ENCODE measurements at regions not wholly inside any gene's neighbourhood (a gene's known extent, or its start where the extent isn't known, plus 50 kb on each side); places are given as distances from the start of the nearest gene placed in this dataset.

DNA sequence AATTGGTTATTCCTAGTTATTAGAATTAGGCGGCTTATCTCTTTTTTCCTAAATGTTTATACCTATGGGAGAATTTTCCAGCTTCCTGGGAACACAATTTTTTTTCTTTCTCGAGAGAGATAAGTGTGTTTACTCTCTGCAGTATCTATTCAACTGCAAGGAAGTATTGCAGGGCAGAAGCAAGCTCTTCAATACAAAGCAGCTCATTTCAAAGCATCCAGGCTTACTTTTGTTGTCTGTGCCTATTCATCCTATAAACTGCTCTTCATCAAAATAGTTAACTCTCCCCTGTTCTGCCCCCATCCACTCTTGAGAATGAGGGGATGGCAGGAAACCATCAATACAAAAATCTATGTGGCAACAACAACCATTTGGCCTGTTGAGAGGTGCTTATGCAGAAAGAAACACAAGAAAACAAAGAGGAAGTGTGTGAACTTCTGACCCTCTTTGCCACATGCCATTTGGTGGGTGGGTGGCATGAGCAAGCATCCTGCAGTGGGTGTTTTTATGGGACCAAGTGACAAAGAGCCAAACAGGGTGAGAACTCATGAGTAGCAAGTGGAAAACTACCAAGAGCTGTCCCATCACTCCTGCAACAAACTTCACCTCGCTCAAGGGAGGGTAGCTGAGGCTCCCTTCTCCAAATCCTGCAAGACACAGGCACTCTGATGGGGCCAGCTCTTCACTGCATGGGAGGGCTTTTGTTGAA, 50.6 kb upstream of the MRPS6 start:
- peak; percentile 23 for DNase-seq

DNA sequence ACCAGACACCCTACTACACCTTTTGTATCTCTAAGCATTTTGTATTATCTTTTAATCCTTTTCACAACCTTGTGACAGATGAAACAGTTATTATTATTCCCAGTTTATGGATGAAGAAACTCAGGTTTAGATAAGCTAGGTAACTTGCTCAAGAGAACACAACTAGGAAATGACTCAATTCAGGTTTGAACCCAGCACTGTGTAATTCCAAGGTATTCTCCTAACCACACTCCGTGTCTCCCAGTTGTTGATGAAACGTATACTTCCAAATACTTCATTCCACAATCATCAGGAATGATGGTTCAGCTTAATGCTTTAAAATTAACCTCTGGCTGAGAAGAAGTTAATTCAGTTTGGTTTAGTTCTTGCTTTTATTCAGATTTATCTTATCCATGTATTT, 51.7 kb upstream of the MRPS6 start:
- DNase-seq, result no peak

DNA sequence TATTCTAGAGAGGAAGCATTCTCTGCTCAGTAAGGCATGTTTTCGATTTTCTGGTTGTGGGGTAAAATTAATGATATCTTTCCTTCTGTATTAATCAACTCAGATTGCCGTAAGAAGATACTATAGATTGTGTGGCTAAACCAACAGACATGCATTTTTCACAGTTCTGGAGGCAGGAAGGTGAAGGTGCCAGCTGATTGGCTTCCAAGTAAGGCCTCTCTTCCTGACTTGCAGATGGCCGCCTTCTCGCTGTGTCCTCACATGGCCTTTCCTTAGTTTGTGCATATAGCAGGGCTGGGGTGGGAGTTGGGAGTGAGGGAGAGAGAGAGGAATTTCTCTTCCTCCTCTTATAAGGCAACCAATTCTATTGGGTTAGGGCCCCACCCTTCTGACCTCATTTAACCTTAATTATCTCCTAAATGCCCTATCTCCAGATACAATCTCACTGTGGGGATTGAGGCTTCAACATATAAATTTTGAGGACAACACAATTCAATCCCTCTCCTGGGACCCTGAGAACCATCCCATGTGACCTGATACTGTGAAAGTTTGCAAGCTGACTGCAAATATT, 52.3 kb upstream of the MRPS6 start:
- DNase-seq, result no peak

DNA sequence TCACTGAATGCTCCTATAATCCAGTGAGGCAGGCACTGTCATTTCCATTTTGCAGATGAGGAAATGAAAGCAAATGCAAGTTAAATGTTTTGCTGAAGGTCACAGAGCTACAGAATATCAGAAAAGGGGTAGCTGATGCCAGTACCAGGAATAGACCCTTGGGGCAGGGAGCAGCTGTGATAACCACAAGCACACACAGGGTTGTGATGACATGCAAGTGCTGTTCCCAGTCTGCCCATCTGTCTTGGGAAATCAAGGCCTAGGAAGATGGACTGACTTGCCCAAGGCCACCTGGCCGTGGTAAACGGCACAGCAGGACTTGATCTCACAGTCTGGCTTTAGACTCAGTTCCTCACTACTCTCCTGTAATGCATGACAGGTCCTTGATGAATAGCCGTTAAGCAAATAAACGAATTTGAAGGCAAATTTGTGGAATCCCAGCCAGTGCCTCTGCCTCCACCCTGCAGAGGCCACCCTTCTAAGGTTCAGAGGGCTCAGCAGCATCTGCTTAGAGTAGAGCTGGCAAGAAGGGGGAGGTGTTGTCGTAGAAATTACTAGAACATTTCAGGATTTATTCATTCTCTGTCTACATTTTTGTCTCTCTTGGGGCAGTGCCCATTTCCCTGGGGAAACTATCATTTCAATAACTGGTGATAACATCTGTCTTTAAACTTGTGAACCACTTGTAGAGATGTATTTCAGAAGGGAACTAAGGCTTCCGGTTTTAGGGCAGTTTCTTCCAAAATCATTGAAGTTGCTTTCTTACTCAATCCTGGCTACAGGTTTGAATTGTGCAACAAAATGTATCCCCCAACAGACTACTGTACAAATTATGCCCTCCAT, 53.2 kb upstream of the MRPS6 start:
- no peak for DNase-seq

DNA sequence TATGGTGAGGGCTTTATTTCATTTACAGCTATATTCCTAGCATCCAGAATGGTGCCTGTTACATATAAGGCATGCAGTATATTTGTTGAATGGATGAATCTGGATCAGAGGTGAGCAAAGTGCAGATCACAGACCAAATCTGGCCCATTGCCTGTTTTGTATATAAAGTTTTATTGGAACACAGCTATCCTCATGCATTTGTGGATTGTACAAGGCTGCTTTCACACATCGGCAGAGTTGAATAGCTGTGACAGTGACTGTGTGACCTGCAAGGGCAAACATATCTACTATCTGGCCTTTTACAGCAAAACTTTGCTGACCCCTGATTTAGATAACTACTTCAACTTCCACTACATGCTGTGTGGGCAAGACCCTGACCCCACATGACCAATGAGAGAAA, 54.0 kb upstream of the MRPS6 start:
- no peak for DNase-seq

DNA sequence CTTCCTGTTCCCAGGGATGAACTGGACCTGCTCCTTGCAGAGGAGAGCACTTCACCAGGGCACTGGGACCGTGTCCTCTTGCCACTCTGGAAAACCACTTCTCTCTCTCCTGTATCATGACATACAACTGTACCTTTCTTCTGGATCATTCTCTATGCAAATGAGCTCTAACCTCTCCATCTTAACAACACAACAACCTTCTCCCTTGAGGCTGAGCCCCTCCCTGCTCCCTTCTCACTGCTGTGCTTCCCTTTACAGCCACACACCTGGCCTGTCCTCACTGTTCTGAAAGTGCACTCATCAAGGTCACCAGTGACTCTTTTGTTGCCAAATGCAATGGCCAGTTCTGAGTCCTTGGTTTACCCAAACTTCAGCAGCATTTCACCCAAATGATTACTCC, 54.5 kb upstream of the MRPS6 start:
- no peak for DNase-seq

DNA sequence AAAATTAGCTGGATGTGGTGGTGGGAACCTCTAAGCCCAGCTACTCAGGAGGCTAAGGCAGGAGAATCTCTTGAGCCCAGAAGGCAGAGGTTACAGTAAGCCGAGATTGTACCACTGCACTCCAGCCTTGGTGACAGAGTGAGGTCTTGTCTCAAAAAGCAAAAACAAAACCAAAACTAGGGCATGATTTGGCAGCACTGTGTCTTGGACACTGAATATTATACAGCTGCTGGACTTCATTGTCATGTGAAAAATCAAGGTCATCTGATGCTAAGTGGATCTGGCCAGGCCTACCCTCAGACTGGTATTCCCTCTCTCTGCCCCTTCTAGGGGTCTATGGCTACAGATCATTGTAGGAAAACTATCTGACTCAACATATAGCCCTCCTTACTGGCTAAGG, 55.2 kb upstream of the MRPS6 start:
- DNase-seq, result no peak

DNA sequence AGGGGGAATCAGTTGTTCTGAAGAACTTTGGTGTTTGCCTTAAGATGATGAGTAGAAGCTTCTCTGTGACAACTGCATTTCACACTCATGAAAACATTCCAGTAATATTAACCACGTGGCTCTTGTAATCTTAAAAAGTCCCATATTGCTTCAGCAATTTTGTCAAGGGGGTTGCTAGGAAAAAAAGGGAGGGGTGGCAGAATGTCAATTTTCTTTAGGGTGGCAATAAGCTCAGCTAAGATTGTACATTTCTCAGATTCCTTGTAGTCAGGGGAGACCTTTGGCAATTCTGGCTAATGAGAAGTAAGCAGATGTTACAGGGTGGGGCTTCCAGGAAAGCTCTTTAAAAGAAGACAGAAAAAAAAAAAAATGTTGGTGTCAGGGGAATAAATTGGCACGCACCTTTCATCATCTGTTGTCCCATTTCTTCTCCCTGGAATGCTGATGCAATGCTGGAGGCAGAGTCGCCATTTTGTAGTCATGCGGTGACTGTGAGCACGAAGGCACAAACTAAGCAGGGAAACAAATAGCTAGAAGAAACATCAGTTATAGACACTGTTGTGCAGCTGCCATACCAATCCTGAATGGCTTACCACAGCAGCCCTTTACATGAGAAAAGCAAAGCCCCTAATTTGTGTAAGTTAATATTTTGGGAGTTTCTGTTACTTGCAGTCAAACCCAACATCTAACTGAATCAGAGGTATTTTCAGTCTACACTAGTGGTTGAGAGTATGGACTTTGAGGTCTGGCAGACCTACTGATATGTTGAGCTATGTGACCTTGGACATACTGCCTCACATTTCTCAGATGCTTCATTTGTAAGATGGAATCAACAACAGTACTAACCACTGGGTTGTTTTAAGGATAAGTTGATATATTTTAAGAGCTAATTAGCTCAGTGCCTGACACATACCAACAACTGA, 56.1 kb upstream of the MRPS6 start:
- no peak for DNase-seq

DNA sequence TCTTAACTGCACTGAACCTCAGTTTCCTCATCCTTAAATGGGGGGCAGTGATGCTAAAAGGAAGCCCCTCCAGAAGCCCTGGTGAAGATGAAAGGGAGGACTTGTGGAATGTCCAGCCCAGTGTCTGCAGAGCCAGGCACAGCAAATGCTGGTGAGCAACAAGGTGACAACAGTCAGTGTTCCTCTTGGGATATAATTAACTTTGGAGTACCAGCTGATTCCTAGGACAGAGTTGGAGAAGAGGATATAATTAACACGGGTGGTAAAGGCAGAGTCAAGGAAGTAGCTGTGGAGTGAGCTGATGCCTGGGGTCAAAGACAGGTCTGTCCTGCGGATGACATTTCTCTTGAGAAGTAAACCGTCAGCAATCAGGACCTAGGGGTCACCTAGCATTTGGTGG, 60.7 kb upstream of the MRPS6 start:
- no peak for DNase-seq

DNA sequence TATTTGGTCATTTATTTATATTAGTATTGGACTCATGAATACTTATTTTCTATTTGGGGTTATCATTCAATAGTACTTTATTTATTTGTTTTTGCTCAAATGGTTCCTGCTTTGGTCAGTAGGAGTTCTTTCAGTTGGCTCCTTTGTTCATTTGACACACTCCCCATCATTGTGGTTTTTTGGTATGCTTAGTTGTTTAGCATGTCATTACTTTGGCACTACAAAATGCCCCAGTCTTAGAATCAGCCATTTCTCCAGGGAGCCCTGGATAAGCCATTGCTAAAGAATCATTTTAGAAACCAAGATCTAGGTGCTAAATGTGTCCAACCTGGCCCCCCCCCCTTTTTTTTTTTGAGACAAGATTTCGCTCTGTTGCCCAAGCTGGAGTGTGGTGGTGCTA, 61.7 kb upstream of the MRPS6 start:
- no peak for DNase-seq

DNA sequence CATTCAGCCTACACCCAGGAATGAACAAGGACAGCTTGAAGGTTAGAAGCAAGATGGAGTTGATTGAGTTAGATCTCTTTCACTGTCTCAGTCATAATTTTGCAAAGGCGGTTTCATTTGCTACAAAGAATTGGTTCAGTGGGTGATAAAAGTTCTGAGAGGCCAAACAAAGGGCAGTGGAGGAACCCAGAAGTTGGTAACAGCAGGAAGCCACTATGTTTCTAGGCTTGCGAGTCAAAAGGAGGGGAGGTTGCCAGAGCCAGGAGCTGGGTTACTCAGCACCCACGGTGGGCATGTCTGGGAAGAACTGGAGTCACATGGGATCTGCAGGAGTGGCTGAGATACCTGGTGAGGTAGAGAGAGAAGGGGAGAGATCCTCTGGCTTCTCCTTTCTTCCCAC, 64.2 kb upstream of the MRPS6 start:
- no peak for DNase-seq

DNA sequence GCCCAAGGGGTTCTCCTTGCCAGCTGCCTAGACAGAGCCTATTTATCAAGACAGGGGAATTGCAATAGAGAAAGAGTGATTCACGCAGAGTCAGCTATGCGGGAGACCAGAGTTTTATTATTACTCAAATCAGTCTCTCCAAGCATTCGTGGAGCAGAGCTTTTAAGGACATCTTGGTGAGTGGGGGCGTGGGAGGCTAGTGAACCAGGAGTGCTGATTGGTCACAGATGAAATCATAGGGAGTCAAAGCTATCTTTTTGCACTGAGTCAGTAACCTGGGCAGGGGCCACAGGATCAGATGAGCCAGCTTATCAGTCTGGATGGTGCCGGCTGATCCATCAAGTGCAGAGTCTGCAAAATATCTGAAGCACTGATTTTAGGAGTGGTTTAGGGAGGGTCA, 64.8 kb upstream of the MRPS6 start:
- no peak for DNase-seq

DNA sequence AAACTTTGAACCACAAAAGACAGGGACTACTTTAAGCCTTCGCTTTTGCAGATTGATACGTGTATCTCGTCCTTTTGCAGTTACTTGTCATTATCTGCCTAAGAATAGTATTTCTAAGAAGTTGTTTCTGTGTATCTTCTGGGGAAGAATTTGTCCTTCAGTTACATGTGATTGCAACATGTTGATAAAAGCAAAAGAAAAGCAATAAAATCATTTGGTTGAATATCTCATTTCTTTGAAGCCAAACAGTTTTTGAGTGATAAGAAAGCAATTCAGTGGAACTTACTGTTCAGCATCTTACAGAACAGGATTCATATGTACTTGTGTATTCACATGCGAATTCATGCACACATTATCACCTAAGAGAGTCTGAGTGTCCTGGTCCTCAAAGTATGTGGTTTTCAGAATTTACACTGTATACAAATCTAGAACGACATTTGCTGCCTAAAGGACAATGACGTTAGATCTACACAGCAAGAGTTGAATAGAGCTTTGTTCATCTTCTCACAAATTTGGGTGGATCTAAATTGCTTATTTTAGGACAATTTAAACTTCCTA, 66.7 kb upstream of the MRPS6 start:
- no peak for DNase-seq

DNA sequence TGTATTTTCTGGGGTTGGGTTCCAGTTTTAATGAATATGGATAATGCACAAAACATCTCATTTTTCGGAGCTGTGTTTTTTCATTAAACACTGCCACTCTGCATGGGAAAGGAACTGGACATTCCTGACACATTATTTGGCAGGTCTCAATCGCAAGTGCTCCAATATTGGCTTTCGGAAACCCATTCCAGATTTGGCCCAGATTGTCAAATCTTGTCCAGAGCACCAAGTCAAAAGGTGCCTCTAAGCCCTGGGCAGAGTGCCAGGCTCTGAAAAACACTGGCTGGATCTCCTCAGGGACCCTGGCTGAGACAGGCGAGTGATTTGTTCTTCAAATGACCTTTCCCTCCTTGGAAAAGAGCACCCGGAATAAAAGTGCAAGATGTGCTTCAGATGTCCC, 68.4 kb upstream of the MRPS6 start:
- DNase-seq, result no peak

DNA sequence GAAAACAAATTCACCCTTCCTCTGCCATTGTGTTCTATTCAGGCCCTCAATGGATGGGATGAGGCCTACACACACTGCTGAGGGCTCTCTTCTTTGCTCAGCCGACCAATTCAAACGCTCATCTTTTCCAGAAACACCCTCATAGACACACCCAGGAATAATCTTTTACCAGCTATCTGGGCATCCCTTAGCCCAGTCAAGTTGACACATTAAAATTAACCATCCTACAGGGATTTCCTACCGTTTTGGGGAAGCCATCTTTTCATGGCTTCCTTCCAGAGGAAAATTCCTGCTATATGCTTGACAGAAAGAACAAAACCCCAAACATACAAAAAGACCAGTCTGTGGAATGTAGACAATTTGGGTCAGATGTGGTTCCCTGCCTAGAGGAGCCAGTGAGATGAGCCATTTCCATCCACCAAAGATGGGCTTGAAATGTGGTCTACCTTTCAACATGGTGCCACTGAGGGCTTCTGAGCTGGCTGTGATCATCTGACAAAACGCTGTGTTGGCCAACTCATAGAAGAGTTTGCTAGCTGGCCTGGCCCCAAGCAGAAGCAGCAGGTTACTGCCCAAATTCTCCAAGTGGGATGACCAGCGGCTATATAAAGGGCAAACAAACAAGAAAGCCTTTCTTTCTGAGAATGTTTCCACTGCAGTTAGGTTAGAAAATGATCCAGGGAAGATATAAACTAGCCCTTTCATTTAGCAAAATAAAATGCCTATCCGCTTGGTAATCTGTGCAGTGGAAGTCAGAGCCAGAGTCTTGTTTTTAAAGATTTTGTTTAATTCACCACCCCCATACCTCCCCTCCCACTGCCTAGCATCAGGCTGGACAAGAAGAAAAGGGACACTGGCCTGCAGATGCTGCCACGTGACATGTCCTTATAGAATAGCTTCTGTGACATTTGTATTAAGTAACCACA, 69.1 kb upstream of the MRPS6 start:
- no peak for DNase-seq

DNA sequence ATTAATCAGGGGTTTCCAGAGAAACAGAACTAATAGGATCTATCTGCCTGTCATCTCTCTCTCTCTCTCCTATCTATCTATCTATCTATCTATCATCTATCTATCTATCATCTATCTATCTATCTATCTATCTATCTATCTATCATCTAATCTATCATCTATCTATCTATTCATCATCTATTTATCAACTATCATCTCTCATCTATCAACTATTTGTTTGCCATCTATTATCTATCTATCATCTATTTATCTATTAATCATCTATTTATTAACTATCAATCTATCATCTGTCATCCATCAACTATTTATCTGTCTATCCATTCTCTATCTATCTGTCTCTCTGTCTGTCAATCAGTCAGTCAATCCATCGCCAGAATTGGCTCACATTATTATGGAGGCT, 70.0 kb upstream of the MRPS6 start:
- no peak for DNase-seq

DNA sequence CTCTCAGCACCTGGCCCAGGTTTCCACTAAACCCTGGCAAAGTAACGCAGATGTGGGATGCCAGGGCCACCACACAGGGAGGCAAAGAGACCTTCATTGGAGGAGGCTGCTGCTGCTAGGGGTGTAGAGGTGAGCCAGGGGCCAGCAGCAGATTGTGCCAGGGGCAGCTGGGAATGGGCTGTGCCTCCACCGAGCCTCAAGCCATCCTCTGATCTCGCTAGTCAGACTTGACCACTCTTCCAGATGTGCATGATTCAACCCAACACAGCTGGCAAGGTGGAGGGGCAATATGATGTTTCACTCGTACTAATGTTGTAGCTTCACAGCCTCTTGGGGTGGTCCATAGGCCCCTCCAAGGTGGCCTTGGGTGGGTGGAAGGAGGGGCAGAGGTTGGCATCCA, 73.0 kb upstream of the MRPS6 start:
- no peak for DNase-seq

DNA sequence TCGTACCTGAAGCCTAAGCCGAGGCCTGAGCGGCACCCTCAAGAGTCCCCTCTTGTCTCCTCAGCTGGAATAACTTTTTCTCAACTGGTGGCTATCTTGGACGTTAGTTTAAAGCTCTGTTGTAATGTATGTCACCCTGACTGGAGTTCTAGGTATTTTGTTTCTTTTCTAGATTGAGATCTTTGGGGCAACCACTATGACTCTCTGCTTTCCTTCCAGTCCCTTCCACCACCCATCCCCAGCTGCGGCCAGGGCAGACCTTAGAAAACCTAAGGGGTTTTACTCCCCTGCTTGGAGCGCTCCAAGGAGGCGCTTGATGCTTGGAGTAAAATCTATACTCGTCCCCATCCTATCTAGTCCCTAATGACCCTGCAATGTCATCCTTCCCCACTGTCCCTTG, 74.6 kb upstream of the MRPS6 start:
- DNase-seq, result no peak

DNA sequence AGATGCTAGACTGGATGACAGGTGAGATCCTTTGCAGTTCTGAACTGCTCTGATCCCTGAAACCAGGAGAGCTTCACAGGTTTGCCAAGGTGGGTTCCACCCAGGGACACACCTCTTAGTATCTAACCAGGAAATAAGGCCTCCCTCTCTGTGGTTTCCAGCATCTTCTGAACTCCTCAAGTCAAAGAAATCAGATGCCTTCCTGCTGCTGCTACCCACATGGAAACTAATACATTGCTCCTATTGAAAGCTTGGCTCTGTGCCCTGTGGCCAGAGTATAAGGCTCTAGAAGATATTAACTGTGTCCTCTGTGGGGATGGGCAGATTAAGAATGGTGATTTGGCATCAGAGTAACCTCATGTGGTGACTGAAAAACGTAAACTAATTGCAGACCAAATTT, 75.0 kb upstream of the MRPS6 start:
- DNase-seq, result no peak

DNA sequence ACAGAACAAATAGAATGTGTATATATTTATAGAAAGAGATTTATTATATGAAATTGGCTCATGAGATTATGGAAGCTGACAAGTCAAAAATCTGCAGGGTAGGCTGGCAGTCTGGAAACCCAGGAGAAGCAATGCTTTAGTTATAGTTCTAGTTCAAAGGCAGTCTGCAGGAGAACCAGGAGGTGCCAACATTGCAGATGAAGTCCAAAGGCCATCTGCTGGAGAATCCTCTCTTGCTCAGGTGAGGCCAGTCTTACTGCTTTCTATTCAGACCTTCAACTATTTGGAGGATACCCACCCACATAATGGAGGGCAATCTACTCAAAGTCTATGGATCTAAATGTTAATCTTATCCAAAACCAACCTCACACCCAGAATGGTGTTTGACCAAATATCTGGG, 75.9 kb upstream of the MRPS6 start:
- DNase-seq, result no peak

DNA sequence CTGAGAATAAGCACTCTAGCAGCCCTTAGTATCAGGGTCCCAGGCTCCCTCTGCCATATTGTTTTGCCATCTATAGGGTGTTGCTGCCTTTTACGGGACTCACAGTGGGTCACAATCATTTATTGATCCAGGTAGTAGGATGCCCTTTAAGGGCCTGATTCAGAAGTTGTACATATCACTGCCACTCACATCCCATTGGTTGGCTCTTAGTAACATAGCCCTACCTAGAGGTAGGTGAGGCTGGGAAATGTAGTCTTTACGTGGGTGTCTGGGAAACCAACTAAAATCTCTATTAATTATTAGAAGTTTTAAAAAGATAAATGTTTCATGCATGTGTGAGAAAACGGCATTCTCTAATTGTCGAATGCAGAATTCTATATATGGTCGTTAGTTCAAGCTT, 78.8 kb upstream of the ATP5PO start:
- DNase-seq, result no peak
